HL-60 (cell line): ENCODE measurements at regions not wholly inside any gene's neighbourhood (a gene's known extent, or its start where the extent isn't known, plus 50 kb on each side); places are given as distances from the start of the nearest gene placed in this dataset.

Experiments used
- DNase-seq, 2 experiments: peaks; one replicate each; pipeline ENCODE4 v3.0.0-alpha.2; 2010 to 2020; ENCODE audit warnings: low read depth in 1 of 2, low spot score in 1 of 2
- H3K27ac ChIP-seq: fragments of 250-450 bp; sonication (Bioruptor Pico); replicated peaks from 2 replicates; pipeline ENCODE4 v1.5.1; 2020; ENCODE audit warnings: mild to moderate bottlenecking, moderate library complexity
- H3K27me3 ChIP-seq: fragments of 250-450 bp; sonication (Bioruptor Pico); 2 replicates; pipeline ENCODE4 v1.5.1; 2021; ENCODE audit warnings: mild to moderate bottlenecking, moderate library complexity; ENCODE audit not compliant: insufficient read depth, poor library complexity, severe bottlenecking
- H3K4me3 ChIP-seq: replicated peaks from 2 replicates; pipeline ENCODE4 v1.5.1; 2011; ENCODE audit warnings: mild to moderate bottlenecking, control low read depth, low read length; ENCODE audit not compliant: insufficient read depth
- CTCF ChIP-seq: IDR thresholded peaks from one replicate; pipeline ENCODE4 v1.5.1; 2011; ENCODE audit warnings: low read length, control low read depth, inconsistent platforms; ENCODE audit not compliant: insufficient read depth
- GABPA ChIP-seq: IDR thresholded peaks from 2 replicates; pipeline ENCODE4 v1.6.1; 2012; ENCODE audit warnings: low read depth
- POLR2AphosphoS5 ChIP-seq: IDR thresholded peaks from 2 replicates; pipeline ENCODE4 v1.6.1; 2012; ENCODE audit warnings: low read depth
- REST ChIP-seq: IDR thresholded peaks from 2 replicates; pipeline ENCODE4 v1.6.1; 2012; ENCODE audit warnings: low read depth; ENCODE audit not compliant: insufficient replicate concordance
- SPI1 ChIP-seq: IDR thresholded peaks from 2 replicates; pipeline ENCODE4 v1.6.1; 2012; ENCODE audit warnings: low read depth, mild to moderate bottlenecking, borderline replicate concordance

- DNase-seq, result no peak
- H3K27ac ChIP-seq, result no peak overlapping the region
- TF ChIP-seq GABPA (no peak), REST (no peak), POLR2AphosphoS5 (no peak), SPI1 (no peak), CTCF (no peak)
Observed at GRCh38 chr6:100944644-100945043, 63.5 kb upstream of the ASCC3 start.

GRCh38 chr6:100946021-100946540 lies 65.0 kb upstream of the ASCC3 start:
- H3K27ac ChIP-seq, result no peak overlapping the region
- H3K27me3 ChIP-seq, result no peaks in the 10 kb centered on the region
- H3K4me3 ChIP-seq, result no peak overlapping the region
- DNase-seq, result no peak
- TF ChIP-seq CTCF (no peak), SPI1 (no peak), GABPA (no peak), POLR2AphosphoS5 (no peak), REST (no peak)

More at GRCh38 chr6:100944644-100945043, 63.5 kb upstream of the ASCC3 start:
- Histone ChIP-seq H3K4me3 (no peak overlapping the region), H3K27me3 (no peaks in the 10 kb centered on the region)

GRCh38 chr6:100946711-100947110 lies 65.6 kb upstream of the ASCC3 start:
- DNase-seq, result no peak
- TF ChIP-seq REST (no peak), CTCF (no peak), POLR2AphosphoS5 (no peak), GABPA (no peak), SPI1 (no peak)
- no peak overlapping the region for H3K27ac ChIP-seq
- no peak overlapping the region for H3K4me3 ChIP-seq
- no peaks in the 10 kb centered on the region for H3K27me3 ChIP-seq
